DMS153 treated with DMSO at 0.1 percent for 48 hours (cell line): ENCODE measurements at regions not wholly inside any gene's neighbourhood (a gene's known extent, or its start where the extent isn't known, plus 50 kb on each side); places are given as distances from the start of the nearest gene placed in this dataset.

Experiments
- DNase-seq: peaks from one replicate; lab custom pipeline; 2025; ENCODE audit not compliant: unreplicated experiment; lab: John Stamatoyannopoulos, UW

- no peak for DNase-seq
Observed at GRCh38 chr5:15344954-15345353, 155.0 kb upstream of the FBXL7 start.

GRCh38 chr5:15338546-15338945 is 161.4 kb upstream of the FBXL7 start:
- no peak for DNase-seq

GRCh38 chr5:15334551-15335266 is 165.3 kb upstream of the FBXL7 start:
- DNase-seq: no peak

GRCh38 chr5:15333091-15333490 is 166.9 kb upstream of the FBXL7 start:
- DNase-seq: no peak

- DNase-seq: no peak
Observed at GRCh38 chr5:15326932-15327331, 173.0 kb upstream of the FBXL7 start.

- no peak for DNase-seq
Observed at GRCh38 chr5:15326471-15326870, 173.5 kb upstream of the FBXL7 start.

GRCh38 chr5:15322421-15322820 is 177.6 kb upstream of the FBXL7 start:
- DNase-seq: no peak

- no peak for DNase-seq
Observed at GRCh38 chr5:15321776-15322175, 178.2 kb upstream of the FBXL7 start.

- DNase-seq: no peak
Observed at GRCh38 chr5:15320871-15321270, 179.1 kb upstream of the FBXL7 start.

- no peak for DNase-seq
Observed at GRCh38 chr5:15304914-15305834, 194.8 kb upstream of the FBXL7 start.

- no peak for DNase-seq
Observed at GRCh38 chr5:15304066-15304731, 195.8 kb upstream of the FBXL7 start.

GRCh38 chr5:15300141-15300540 is 199.8 kb upstream of the FBXL7 start:
- DNase-seq: no peak

GRCh38 chr5:15290953-15291352 is 209.0 kb upstream of the FBXL7 start:
- DNase-seq: no peak

- DNase-seq: no peak
Observed at GRCh38 chr5:15286650-15287049, 213.3 kb upstream of the FBXL7 start.

GRCh38 chr5:15285901-15286583 is 213.9 kb upstream of the FBXL7 start:
- no peak for DNase-seq

GRCh38 chr5:15284706-15285105 is 215.3 kb upstream of the FBXL7 start:
- DNase-seq: no peak

- no peak for DNase-seq
Observed at GRCh38 chr5:15283076-15283475, 216.9 kb upstream of the FBXL7 start.

- no peak for DNase-seq
Observed at GRCh38 chr5:15282611-15283010, 217.4 kb upstream of the FBXL7 start.

GRCh38 chr5:15271596-15271995 is 228.4 kb upstream of the FBXL7 start:
- peak; percentile 32 for DNase-seq

- no peak for DNase-seq
Observed at GRCh38 chr5:15267966-15268365, 232.0 kb upstream of the FBXL7 start.

- DNase-seq: no peak
Observed at GRCh38 chr5:15266841-15267240, 233.1 kb upstream of the FBXL7 start.
